IMR-90 (cell line): ENCODE measurements at regions not wholly inside any gene's neighbourhood (a gene's known extent, or its start where the extent isn't known, plus 50 kb on each side); places are given as distances from the start of the nearest gene placed in this dataset.

Experiments
- ATAC-seq: fragments of 200-7000 bp; cut with Tn5 transposase; 2 replicates; pipeline ENCODE4 v1.9.1; 2020; ENCODE audit warnings: low read depth, mild to moderate bottlenecking, moderate library complexity
- BruUV-seq: library from RNA; stranded (reverse); fragments of 400-500 nt; replicated peaks from 2 replicates; lab custom pipeline; 2021; lab: Mats Ljungman, UMichigan
- CTCF ChIA-PET: fragments of 300-600 bp; formaldehyde crosslinking; extraction: SDS; loops from one replicate; lab custom pipeline; 2021; ENCODE audit warnings: antibody characterized with exemption; lab: Yijun Ruan, JAX
- POLR2A ChIA-PET: fragments of 300-600 bp; sonication (Branson Sonifier 250); formaldehyde crosslinking; loops from one replicate; lab custom pipeline; 2022; ENCODE audit warnings: antibody characterized with exemption; ENCODE audit not compliant: unreplicated experiment; lab: Charles Lee
- DNase-seq: peaks from one replicate; pipeline ENCODE4 v3.0.0; 2013
- H2AFZ ChIP-seq: replicated peaks from 2 replicates; pipeline ENCODE3; 2013; ENCODE audit warnings: low read length, mild to moderate bottlenecking; ENCODE audit not compliant: poor library complexity
- H2AK5ac ChIP-seq: 2 replicates; pipeline ENCODE4 v1.6.1; 2013; ENCODE audit warnings: low read depth, low read length, inconsistent platforms
- H2AK9ac ChIP-seq: replicated peaks from 2 replicates; pipeline ENCODE3; 2013; ENCODE audit warnings: mild to moderate bottlenecking, low read depth, low read length, moderate library complexity; ENCODE audit not compliant: poor library complexity
- H2BK120ac ChIP-seq: 2 replicates; pipeline ENCODE4 v1.6.1; 2013; ENCODE audit warnings: low read depth, low read length, inconsistent platforms
- H2BK15ac ChIP-seq: 3 replicates; pipeline ENCODE4 v1.6.1; 2013; ENCODE audit warnings: low read depth, low read length, inconsistent platforms
- H2BK20ac ChIP-seq: 2 replicates; pipeline ENCODE4 v1.6.1; 2013; ENCODE audit warnings: low read depth, mild to moderate bottlenecking, inconsistent platforms, low read length, moderate library complexity
- H2BK5ac ChIP-seq: 2 replicates; pipeline ENCODE4 v1.6.1; 2013; ENCODE audit warnings: mild to moderate bottlenecking, low read depth, low read length, inconsistent platforms; ENCODE audit not compliant: poor library complexity, severe bottlenecking
- H3K14ac ChIP-seq: replicated peaks from 2 replicates; pipeline ENCODE4 v1.6.1; 2013; ENCODE audit warnings: low read depth, low read length, inconsistent platforms
- H3K18ac ChIP-seq: 2 replicates; pipeline ENCODE4 v1.6.1; 2013; ENCODE audit warnings: low read depth, low read length, control low read depth
- H3K23ac ChIP-seq: 2 replicates; pipeline ENCODE4 v1.6.1; 2013; ENCODE audit warnings: low read depth, low read length, inconsistent platforms
- H3K27ac ChIP-seq: 2 replicates; pipeline ENCODE4 v1.5.1; 2013; ENCODE audit warnings: mild to moderate bottlenecking, control low read depth, low read length; ENCODE audit not compliant: insufficient read depth
- H3K27me3 ChIP-seq: 2 replicates; pipeline ENCODE4 v1.6.1; 2013; ENCODE audit warnings: low read length; ENCODE audit not compliant: control insufficient read depth, insufficient read depth
- H3K36me3 ChIP-seq: 2 replicates; pipeline ENCODE4 v1.6.1; 2013; ENCODE audit warnings: low read length, mixed read lengths; ENCODE audit not compliant: control insufficient read depth, insufficient read depth
- H3K4ac ChIP-seq: 2 replicates; pipeline ENCODE4 v1.6.1; 2013; ENCODE audit warnings: low read depth, low read length, inconsistent platforms
- H3K4me1 ChIP-seq: 2 replicates; pipeline ENCODE4 v1.6.1; 2013; ENCODE audit warnings: low read length, mixed read lengths; ENCODE audit not compliant: control insufficient read depth, insufficient read depth
- H3K4me2 ChIP-seq: 2 replicates; pipeline ENCODE4 v1.6.1; 2013; ENCODE audit warnings: low read depth, mild to moderate bottlenecking, control low read depth, low read length, moderate library complexity
- H3K4me3 ChIP-seq: 2 replicates; pipeline ENCODE4 v1.5.1; 2013; ENCODE audit warnings: low read depth, mild to moderate bottlenecking, control low read depth, low read length, moderate library complexity; ENCODE audit not compliant: insufficient read depth
- H3K56ac ChIP-seq: 2 replicates; pipeline ENCODE4 v1.6.1; 2013; ENCODE audit warnings: low read length, inconsistent platforms; ENCODE audit not compliant: insufficient read depth; ENCODE audit errors: extremely low read depth
- H3K79me1 ChIP-seq, 2 experiments: 2 replicates each; pipeline ENCODE4 v1.6.1; 2013; ENCODE audit warnings: low read length in 2 of 2, inconsistent platforms in 1 of 2, low read depth in 1 of 2
- H3K9ac ChIP-seq: 2 replicates; pipeline ENCODE4 v1.6.1; 2013; ENCODE audit warnings: low read depth, low read length, control low read depth
- H3K9me1 ChIP-seq: 2 replicates; pipeline ENCODE4 v1.6.1; 2013; ENCODE audit warnings: low read length, inconsistent platforms; ENCODE audit not compliant: insufficient read depth
- H3K9me3 ChIP-seq: 2 replicates; pipeline ENCODE4 v1.6.1; 2013; ENCODE audit warnings: low read length; ENCODE audit not compliant: control insufficient read depth, insufficient read depth
- H4K20me1 ChIP-seq: 2 replicates; pipeline ENCODE4 v1.6.1; 2013; ENCODE audit warnings: low read length, inconsistent platforms; ENCODE audit not compliant: insufficient read depth
- H4K5ac ChIP-seq: 2 replicates; pipeline ENCODE4 v1.6.1; 2013; ENCODE audit warnings: mild to moderate bottlenecking, low read depth, low read length, control low read depth
- H4K8ac ChIP-seq, 2 experiments: 2 replicates each; pipeline ENCODE4 v1.6.1; 2013; ENCODE audit warnings: low read depth in 2 of 2, low read length in 2 of 2, control low read depth in 1 of 2, inconsistent platforms in 1 of 2
- H4K91ac ChIP-seq: 2 replicates; pipeline ENCODE4 v1.6.1; 2013; ENCODE audit warnings: low read depth, low read length, inconsistent platforms; ENCODE audit not compliant: insufficient read depth
- CHD1 ChIP-seq: IDR thresholded peaks from 2 replicates; pipeline ENCODE4 v1.6.1; 2012; ENCODE audit warnings: low read depth, low read length, improper control_type of control experiment
- MAFK ChIP-seq: IDR thresholded peaks from 2 replicates; pipeline ENCODE4 v1.6.1; 2012; ENCODE audit warnings: low read depth, low read length, improper control_type of control experiment
- POLR2A ChIP-seq: IDR thresholded peaks from 2 replicates; pipeline ENCODE4 v1.6.1; 2012; ENCODE audit warnings: mild to moderate bottlenecking, low read depth, low read length
- RAD21 ChIP-seq: IDR thresholded peaks from 2 replicates; pipeline ENCODE4 v1.6.1; 2012; ENCODE audit warnings: low read length, improper control_type of control experiment
- WGBS, 2 experiments: methylation state at CpG; one replicate each; pipeline versions ENCODE4 v1.1.5 to v1.1.7; 2013; ENCODE audit warnings: missing lambda C conversion rate in 2 of 2; ENCODE audit not compliant: insufficient read length in 1 of 2; ENCODE audit errors: extremely low coverage in 2 of 2; 5-methylcytosine and 5-hydroxymethylcytosine counted together
- dilution Hi-C: fragments of 300-500 bp; cut with HindIII; formaldehyde crosslinking; loops from one replicate; pipeline ENCODE4 v1.14.3; 2018; ENCODE audit warnings: low sequenced_read_pairs; ENCODE audit not compliant: unreplicated experiment
- in situ Hi-C: fragments of 300-500 bp; cut with MboI; formaldehyde crosslinking; loops from 3 replicates; pipeline ENCODE4 v1.14.3; 2019; ENCODE audit warnings: low sequenced_read_pairs, inconsistent platforms, mixed read lengths
- intact Hi-C: fragments of 100-400 bp; cut with micrococcal nuclease; formaldehyde crosslinking; loops from 2 replicates; pipeline ENCODE4 v1.10.0; 2022
- TF ChIP-seq, protein P1 (sequence below): fragments of 150-350 bp; IDR thresholded peaks from 2 replicates; pipeline ENCODE4 v1.6.1; 2017; ENCODE audit warnings: mild to moderate bottlenecking, antibody characterized with exemption, low read length, low read depth
- TF ChIP-seq, protein P2 (sequence below): conservative IDR thresholded peaks from 2 replicates; pipeline ENCODE4 v1.5.1; 2012; ENCODE audit warnings: mild to moderate bottlenecking, low read depth, low read length, improper control_type of control experiment

DNA sequence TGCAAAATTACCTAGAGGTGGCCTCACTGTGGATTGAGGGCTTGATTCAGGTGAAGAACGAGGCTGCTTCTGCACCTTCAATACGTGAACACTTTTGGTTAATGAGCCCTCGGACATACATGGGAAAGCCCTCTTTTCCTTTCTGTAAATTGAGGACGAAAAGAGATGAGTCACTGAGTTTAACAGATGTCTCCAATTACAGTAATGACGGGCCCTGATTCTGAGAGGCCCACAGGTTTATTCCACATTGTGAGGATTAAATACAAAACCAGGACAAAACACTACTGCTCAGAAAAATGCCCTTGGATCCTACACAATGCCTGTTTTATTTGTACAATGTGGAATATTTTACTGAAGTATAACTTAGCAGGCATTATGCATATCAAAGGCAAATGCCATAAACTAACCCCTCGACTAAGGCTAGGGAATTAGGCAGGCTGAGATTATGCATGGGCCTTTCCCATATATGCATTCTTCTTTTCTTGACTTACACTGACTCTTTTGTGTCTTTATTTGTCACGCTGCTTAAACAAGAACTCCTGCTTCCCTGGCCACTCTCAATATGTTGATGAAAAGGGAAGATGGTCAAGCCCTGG is 819.9 kb downstream of the OLFM4 start:
- in situ Hi-C loops, result no loop called here
- no peak overlapping the region for H3K23ac ChIP-seq
- H2BK120ac ChIP-seq, result no peak overlapping the region
- H3K36me3 ChIP-seq, result no peaks in the 10 kb centered on the region
- no peaks in the 10 kb centered on the region for H3K9me1 ChIP-seq
- ATAC-seq (no peak), DNase-seq (no peak)
- no peak overlapping the region for H2BK5ac ChIP-seq
- CTCF ChIA-PET, result no interaction called here
- no peak overlapping the region for H2AK9ac ChIP-seq
- POLR2A ChIA-PET, result no interaction called here
- no peak overlapping the region for H3K4me2 ChIP-seq
- H2BK20ac ChIP-seq, result no peak overlapping the region
- H4K8ac ChIP-seq, result no peak overlapping the region
- no peaks in the 10 kb centered on the region for H3K27me3 ChIP-seq
- BruUV-seq, result no TSS peak
- no peak overlapping the region for H3K4ac ChIP-seq
- H2AK5ac ChIP-seq, result no peak overlapping the region
- H3K9me3 ChIP-seq, result peaks cover 7% of the 10 kb centered on the region
- no peak overlapping the region for H2BK15ac ChIP-seq
- no peaks in the 10 kb centered on the region for H4K20me1 ChIP-seq
- no peak overlapping the region for H3K18ac ChIP-seq
- TF ChIP-seq POLR2A (no peak), MAFK (no peak), CHD1 (no peak), RAD21 (no peak)
- TF ChIP-seq, protein P1, sequence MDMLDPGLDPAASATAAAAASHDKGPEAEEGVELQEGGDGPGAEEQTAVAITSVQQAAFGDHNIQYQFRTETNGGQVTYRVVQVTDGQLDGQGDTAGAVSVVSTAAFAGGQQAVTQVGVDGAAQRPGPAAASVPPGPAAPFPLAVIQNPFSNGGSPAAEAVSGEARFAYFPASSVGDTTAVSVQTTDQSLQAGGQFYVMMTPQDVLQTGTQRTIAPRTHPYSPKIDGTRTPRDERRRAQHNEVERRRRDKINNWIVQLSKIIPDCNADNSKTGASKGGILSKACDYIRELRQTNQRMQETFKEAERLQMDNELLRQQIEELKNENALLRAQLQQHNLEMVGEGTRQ, result no peak
- TF ChIP-seq, protein P2, sequence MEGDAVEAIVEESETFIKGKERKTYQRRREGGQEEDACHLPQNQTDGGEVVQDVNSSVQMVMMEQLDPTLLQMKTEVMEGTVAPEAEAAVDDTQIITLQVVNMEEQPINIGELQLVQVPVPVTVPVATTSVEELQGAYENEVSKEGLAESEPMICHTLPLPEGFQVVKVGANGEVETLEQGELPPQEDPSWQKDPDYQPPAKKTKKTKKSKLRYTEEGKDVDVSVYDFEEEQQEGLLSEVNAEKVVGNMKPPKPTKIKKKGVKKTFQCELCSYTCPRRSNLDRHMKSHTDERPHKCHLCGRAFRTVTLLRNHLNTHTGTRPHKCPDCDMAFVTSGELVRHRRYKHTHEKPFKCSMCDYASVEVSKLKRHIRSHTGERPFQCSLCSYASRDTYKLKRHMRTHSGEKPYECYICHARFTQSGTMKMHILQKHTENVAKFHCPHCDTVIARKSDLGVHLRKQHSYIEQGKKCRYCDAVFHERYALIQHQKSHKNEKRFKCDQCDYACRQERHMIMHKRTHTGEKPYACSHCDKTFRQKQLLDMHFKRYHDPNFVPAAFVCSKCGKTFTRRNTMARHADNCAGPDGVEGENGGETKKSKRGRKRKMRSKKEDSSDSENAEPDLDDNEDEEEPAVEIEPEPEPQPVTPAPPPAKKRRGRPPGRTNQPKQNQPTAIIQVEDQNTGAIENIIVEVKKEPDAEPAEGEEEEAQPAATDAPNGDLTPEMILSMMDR, result no peak
- no peak overlapping the region for H3K27ac ChIP-seq
- no peak overlapping the region for H3K9ac ChIP-seq
- H2AFZ ChIP-seq, result no peak overlapping the region
- WGBS, 2 experiments, result no CpG with 5 or more reads among the region's 7 CpGs
- no peak overlapping the region for H3K56ac ChIP-seq
- no peaks in the 10 kb centered on the region for H3K79me1 ChIP-seq
- H4K91ac ChIP-seq, result no peak overlapping the region
- no peak overlapping the region for H4K5ac ChIP-seq
- no peaks in the 10 kb centered on the region for H3K4me1 ChIP-seq
- dilution Hi-C loops, result no loop called here
- no peak overlapping the region for H3K4me3 ChIP-seq
- no peak overlapping the region for H3K14ac ChIP-seq
- intact Hi-C loops, result no loop called here
